Liver (tissue), 8 donors: ENCODE measurements at regions not wholly inside any gene's neighbourhood (a gene's known extent, or its start where the extent isn't known, plus 50 kb on each side); places are given as distances from the start of the nearest gene placed in this dataset.

Source experiments
- DNase-seq: peaks from one replicate; pipeline ENCODE4 v3.0.0-alpha.2; 2017; ENCODE audit warnings: low spot score
- H3K27ac ChIP-seq, 2 donors: one replicate each; pipeline ENCODE4 v1.7.0; 2013; ENCODE audit warnings: inconsistent platforms in 2 of 2, low read length in 2 of 2, control low read depth in 1 of 2, low read depth in 1 of 2, mild to moderate bottlenecking in 1 of 2
- H3K27me3 ChIP-seq, 4 donors: one replicate each; pipeline versions ENCODE4 v1.6.1 to v1.7.0; 2013; ENCODE audit warnings: low read length in 3 of 4, inconsistent platforms in 1 of 4, mild to moderate bottlenecking in 1 of 4, moderate library complexity in 1 of 4; ENCODE audit not compliant: control insufficient read depth in 4 of 4, insufficient read depth in 4 of 4
- H3K36me3 ChIP-seq, 4 donors: one replicate each; pipeline versions ENCODE4 v1.6.1 to v1.7.0; 2013; ENCODE audit warnings: low read length in 3 of 4, mild to moderate bottlenecking in 3 of 4, low read depth in 1 of 4, moderate library complexity in 1 of 4; ENCODE audit not compliant: control insufficient read depth in 4 of 4, insufficient read depth in 3 of 4
- H3K4me1 ChIP-seq, 4 donors: one replicate each; pipeline versions ENCODE4 v1.6.1 to v1.7.0; 2013; ENCODE audit warnings: low read length in 3 of 4, mild to moderate bottlenecking in 3 of 4, moderate library complexity in 1 of 4; ENCODE audit not compliant: control insufficient read depth in 4 of 4, insufficient read depth in 4 of 4
- H3K4me3 ChIP-seq, 3 donors: one replicate each; pipeline versions ENCODE4 v1.6.1 to v1.7.0; 2013; ENCODE audit warnings: low read length in 3 of 3, control low read depth in 1 of 3, low read depth in 1 of 3, mild to moderate bottlenecking in 1 of 3
- H3K9ac ChIP-seq, 2 donors: one replicate each; pipeline ENCODE4 v1.7.0; 2013; ENCODE audit warnings: low read length in 2 of 2, mild to moderate bottlenecking in 2 of 2, moderate library complexity in 2 of 2, control low read depth in 1 of 2, low read depth in 1 of 2
- H3K9me3 ChIP-seq, 4 donors: one replicate each; pipeline versions ENCODE4 v1.6.1 to v1.7.0; 2013; ENCODE audit warnings: low read length in 3 of 4; ENCODE audit not compliant: control insufficient read depth in 4 of 4
- EGR1 ChIP-seq, 2 donors: IDR thresholded peaks; 2 replicates each; pipeline ENCODE4 v1.6.1; 2016 to 2018; ENCODE audit warnings: antibody characterized with exemption in 2 of 2, low read depth in 2 of 2
- FOXA1 ChIP-seq: IDR thresholded peaks from 2 replicates; pipeline ENCODE4 v1.6.1; 2016; ENCODE audit warnings: antibody characterized with exemption
- FOXA2 ChIP-seq: IDR thresholded peaks from 2 replicates; pipeline ENCODE4 v1.6.1; 2016; ENCODE audit warnings: antibody characterized with exemption
- GABPA ChIP-seq, 2 donors: IDR thresholded peaks in 1 of 2; conservative IDR thresholded peaks in 1 of 2; 2 replicates each; pipeline ENCODE4 v1.6.1; 2016; ENCODE audit warnings: antibody characterized with exemption in 2 of 2, mild to moderate bottlenecking in 1 of 2, moderate library complexity in 1 of 2
- HNF4A ChIP-seq, 2 donors: conservative IDR thresholded peaks; 2 replicates each; pipeline ENCODE4 v1.6.1; 2016; ENCODE audit warnings: antibody characterized with exemption in 2 of 2, mild to moderate bottlenecking in 2 of 2
- HNF4G ChIP-seq: IDR thresholded peaks from 2 replicates; pipeline ENCODE4 v1.6.1; 2016; ENCODE audit warnings: antibody characterized with exemption
- JUND ChIP-seq, 2 donors: IDR thresholded peaks; 2 replicates each; pipeline ENCODE4 v1.6.1; 2016; ENCODE audit warnings: antibody characterized with exemption in 2 of 2
- MAX ChIP-seq: IDR thresholded peaks from 2 replicates; pipeline ENCODE4 v1.6.1; 2016; ENCODE audit warnings: antibody characterized with exemption
- NR2F2 ChIP-seq: IDR thresholded peaks from 2 replicates; pipeline ENCODE4 v1.6.1; 2016; ENCODE audit warnings: antibody characterized with exemption
- RAD21 ChIP-seq, 2 donors: IDR thresholded peaks; 2 replicates each; pipeline ENCODE4 v1.6.1; 2016; ENCODE audit warnings: antibody characterized with exemption in 2 of 2, mild to moderate bottlenecking in 2 of 2
- RXRA ChIP-seq, 2 donors: IDR thresholded peaks; 2 replicates each; pipeline ENCODE4 v1.6.1; 2017 to 2018; ENCODE audit warnings: antibody characterized with exemption in 2 of 2, mild to moderate bottlenecking in 1 of 2
- SP1 ChIP-seq: IDR thresholded peaks from 2 replicates; pipeline ENCODE4 v1.6.1; 2018; ENCODE audit warnings: antibody characterized with exemption, mild to moderate bottlenecking
- TAF1 ChIP-seq: conservative IDR thresholded peaks from 2 replicates; pipeline ENCODE4 v1.6.1; 2016; ENCODE audit warnings: antibody characterized with exemption, mild to moderate bottlenecking
- WGBS: extraction: QIAGEN DNeasy Blood & Tissue Kit; methylation state at CpG from one replicate; pipeline ENCODE4 v1.1.7; 2013; 5-methylcytosine and 5-hydroxymethylcytosine counted together
- TF ChIP-seq, protein P1 (sequence below): IDR thresholded peaks from 2 replicates; pipeline ENCODE4 v1.6.1; 2016; ENCODE audit warnings: antibody characterized with exemption, mild to moderate bottlenecking
- TF ChIP-seq, protein P2 (sequence below): IDR thresholded peaks from 2 replicates; pipeline ENCODE4 v1.6.1; 2016; ENCODE audit warnings: antibody characterized with exemption
- TF ChIP-seq, protein P3 (sequence below): fragments of 150-350 bp; IDR thresholded peaks from 2 replicates; pipeline ENCODE4 v1.5.1; 2017; ENCODE audit warnings: improper control_type of control experiment, low read depth, low read length; ENCODE audit not compliant: missing input control
- TF ChIP-seq, protein P4 (sequence below): IDR thresholded peaks from 2 replicates; pipeline ENCODE4 v1.6.1; 2016; ENCODE audit warnings: antibody characterized with exemption
- donor health status: healthy.
- donor health status: healthy.
- donor health status: healthy.
- donor health status: healthy.
- donor health status: healthy.

DNA sequence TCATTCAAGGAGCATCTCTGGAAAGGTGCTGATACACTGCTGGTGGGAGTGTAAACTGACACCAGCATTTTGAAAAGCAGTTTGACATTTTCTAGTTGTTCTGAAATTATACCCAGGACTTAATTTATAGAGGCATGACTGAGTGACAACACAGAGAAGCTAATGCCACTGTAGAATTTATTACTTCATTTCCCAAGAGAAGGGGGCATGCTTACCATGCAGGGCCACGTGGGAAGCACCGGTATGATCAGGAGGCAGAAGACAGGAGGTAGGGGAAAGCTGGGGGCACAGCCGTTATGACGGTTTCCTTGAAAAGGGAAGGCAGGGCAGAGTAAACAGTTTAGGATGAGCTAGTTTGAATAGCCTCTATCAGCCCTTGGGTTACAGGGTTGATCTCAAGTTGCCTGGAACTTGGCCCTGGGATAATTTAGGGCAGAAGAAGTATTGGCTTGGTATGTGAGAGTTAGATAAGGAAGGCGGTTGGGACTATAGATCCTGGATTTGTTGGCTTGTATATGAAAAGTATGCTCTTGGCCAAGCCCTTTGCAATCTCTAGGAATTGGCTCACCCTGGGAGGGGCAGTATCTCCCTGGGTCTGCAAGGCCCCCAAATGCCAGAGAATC lies 305.7 kb downstream of the ENC1 start (continued):
- TF ChIP-seq, protein P1, sequence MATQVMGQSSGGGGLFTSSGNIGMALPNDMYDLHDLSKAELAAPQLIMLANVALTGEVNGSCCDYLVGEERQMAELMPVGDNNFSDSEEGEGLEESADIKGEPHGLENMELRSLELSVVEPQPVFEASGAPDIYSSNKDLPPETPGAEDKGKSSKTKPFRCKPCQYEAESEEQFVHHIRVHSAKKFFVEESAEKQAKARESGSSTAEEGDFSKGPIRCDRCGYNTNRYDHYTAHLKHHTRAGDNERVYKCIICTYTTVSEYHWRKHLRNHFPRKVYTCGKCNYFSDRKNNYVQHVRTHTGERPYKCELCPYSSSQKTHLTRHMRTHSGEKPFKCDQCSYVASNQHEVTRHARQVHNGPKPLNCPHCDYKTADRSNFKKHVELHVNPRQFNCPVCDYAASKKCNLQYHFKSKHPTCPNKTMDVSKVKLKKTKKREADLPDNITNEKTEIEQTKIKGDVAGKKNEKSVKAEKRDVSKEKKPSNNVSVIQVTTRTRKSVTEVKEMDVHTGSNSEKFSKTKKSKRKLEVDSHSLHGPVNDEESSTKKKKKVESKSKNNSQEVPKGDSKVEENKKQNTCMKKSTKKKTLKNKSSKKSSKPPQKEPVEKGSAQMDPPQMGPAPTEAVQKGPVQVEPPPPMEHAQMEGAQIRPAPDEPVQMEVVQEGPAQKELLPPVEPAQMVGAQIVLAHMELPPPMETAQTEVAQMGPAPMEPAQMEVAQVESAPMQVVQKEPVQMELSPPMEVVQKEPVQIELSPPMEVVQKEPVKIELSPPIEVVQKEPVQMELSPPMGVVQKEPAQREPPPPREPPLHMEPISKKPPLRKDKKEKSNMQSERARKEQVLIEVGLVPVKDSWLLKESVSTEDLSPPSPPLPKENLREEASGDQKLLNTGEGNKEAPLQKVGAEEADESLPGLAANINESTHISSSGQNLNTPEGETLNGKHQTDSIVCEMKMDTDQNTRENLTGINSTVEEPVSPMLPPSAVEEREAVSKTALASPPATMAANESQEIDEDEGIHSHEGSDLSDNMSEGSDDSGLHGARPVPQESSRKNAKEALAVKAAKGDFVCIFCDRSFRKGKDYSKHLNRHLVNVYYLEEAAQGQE = no peak

DNA sequence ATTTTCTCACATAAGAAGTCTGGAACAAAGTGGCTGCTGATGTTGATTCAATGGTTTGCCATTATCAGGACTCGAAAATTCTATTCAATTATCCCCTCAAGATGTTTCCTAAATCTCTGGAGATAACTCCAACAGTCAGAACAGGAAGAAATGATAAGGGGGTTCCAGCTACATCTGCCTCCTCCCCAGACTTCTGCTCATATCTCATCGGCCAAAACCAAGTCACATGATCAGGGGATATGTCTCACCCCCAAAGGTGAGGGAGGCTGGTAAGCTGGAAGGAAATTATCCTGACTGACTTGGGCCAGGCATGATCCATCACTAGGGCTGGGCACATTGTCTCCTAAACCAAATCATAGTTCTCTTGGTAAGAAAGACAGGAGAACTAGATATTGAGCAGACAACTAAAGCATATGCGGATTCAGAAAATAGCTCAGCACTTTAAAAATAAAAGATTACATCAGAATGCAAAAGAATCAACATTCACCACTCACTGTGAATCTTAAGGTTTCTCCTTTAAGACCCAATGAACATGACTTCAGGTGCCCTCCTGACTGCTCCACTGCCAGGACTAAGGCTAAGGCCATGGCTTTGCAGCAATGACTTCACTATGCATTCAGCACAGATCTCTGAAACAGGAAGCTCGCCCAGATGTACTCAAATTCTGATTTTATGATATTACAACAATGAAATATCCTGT lies 306.3 kb downstream of the ENC1 start:
- Histone ChIP-seq H3K9ac (no peak overlapping the region), H3K9me3 (no peaks in the 10 kb centered on the region), H3K27ac (no peak overlapping the region), H3K4me1 (no peaks in the 10 kb centered on the region), H3K4me3 (no peak overlapping the region), H3K36me3 (no peaks in the 10 kb centered on the region), H3K27me3 (no peaks in the 10 kb centered on the region)
- TF ChIP-seq FOXA2 = no peak
- no peak for TF ChIP-seq SP1
- TF ChIP-seq, protein P2, sequence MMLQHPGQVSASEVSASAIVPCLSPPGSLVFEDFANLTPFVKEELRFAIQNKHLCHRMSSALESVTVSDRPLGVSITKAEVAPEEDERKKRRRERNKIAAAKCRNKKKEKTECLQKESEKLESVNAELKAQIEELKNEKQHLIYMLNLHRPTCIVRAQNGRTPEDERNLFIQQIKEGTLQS = no peak
- no peak for TF ChIP-seq NR2F2
- TF ChIP-seq GABPA (IDR thresholded peaks at IDR 0.05 in 1 of 2, conservative IDR thresholded peaks at IDR 0.05 in 1 of 2) = no peak
- no peak for TF ChIP-seq JUND (IDR thresholded peaks at IDR 0.05)
- TF ChIP-seq, protein P3, sequence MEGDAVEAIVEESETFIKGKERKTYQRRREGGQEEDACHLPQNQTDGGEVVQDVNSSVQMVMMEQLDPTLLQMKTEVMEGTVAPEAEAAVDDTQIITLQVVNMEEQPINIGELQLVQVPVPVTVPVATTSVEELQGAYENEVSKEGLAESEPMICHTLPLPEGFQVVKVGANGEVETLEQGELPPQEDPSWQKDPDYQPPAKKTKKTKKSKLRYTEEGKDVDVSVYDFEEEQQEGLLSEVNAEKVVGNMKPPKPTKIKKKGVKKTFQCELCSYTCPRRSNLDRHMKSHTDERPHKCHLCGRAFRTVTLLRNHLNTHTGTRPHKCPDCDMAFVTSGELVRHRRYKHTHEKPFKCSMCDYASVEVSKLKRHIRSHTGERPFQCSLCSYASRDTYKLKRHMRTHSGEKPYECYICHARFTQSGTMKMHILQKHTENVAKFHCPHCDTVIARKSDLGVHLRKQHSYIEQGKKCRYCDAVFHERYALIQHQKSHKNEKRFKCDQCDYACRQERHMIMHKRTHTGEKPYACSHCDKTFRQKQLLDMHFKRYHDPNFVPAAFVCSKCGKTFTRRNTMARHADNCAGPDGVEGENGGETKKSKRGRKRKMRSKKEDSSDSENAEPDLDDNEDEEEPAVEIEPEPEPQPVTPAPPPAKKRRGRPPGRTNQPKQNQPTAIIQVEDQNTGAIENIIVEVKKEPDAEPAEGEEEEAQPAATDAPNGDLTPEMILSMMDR = no peak
- TF ChIP-seq TAF1 = no peak
- no peak for TF ChIP-seq EGR1 (IDR thresholded peaks at IDR 0.05; ENCODE audit: low read depth in 2 of 2)
- no peak for TF ChIP-seq HNF4G
- TF ChIP-seq FOXA1 = no peak
- TF ChIP-seq RAD21 (IDR thresholded peaks at IDR 0.05) = no peak
- TF ChIP-seq RXRA (IDR thresholded peaks at IDR 0.05) = no peak
- 69% methylated on average over 4 of the region's 4 CpGs for WGBS
- no peak for DNase-seq

- Histone ChIP-seq H3K4me1 (no peaks in the 10 kb centered on the region), H3K9ac (no peak overlapping the region), H3K27ac (no peak overlapping the region), H3K9me3 (no peaks in the 10 kb centered on the region), H3K36me3 (no peaks in the 10 kb centered on the region), H3K27me3 (no peaks in the 10 kb centered on the region), H3K4me3 (no peak overlapping the region)
- TF ChIP-seq EGR1 (IDR thresholded peaks at IDR 0.05; ENCODE audit: low read depth in 2 of 2) (no peak), RAD21 (IDR thresholded peaks at IDR 0.05) (no peak), HNF4A (conservative IDR thresholded peaks at IDR 0.05) (no peak), GABPA (IDR thresholded peaks at IDR 0.05 in 1 of 2, conservative IDR thresholded peaks at IDR 0.05 in 1 of 2) (no peak), SP1 (no peak), FOXA2 (no peak), MAX (no peak), FOXA1 (no peak)
- TF ChIP-seq, protein P4, sequence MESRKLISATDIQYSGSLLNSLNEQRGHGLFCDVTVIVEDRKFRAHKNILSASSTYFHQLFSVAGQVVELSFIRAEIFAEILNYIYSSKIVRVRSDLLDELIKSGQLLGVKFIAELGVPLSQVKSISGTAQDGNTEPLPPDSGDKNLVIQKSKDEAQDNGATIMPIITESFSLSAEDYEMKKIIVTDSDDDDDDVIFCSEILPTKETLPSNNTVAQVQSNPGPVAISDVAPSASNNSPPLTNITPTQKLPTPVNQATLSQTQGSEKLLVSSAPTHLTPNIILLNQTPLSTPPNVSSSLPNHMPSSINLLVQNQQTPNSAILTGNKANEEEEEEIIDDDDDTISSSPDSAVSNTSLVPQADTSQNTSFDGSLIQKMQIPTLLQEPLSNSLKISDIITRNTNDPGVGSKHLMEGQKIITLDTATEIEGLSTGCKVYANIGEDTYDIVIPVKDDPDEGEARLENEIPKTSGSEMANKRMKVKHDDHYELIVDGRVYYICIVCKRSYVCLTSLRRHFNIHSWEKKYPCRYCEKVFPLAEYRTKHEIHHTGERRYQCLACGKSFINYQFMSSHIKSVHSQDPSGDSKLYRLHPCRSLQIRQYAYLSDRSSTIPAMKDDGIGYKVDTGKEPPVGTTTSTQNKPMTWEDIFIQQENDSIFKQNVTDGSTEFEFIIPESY = no peak
- no peak for DNase-seq
Measured at GRCh38 chr5:74333430-74333829, 307.1 kb downstream of the ENC1 start.
